Coronary artery (tissue), 2 donors: ENCODE measurements at regions not wholly inside any gene's neighbourhood (a gene's known extent, or its start where the extent isn't known, plus 50 kb on each side); places are given as distances from the start of the nearest gene placed in this dataset.
"Not testable (repeated sequence)": the region's sequence is repeated elsewhere in the genome, so short reads cannot be mapped to it uniquely, and the experiment has no call there.

Source experiments
- DNase-seq: peaks from one replicate; pipeline ENCODE4 v3.0.0-alpha.2; 2017; ENCODE audit warnings: low spot score
- H3K27ac ChIP-seq, 2 donors: fragments of 200-600 bp; sonication (generic); one replicate each; pipeline ENCODE4 v1.5.1; 2016 to 2019
- H3K4me3 ChIP-seq: fragments of 200-600 bp; sonication (generic); 2 replicates; pipeline ENCODE4 v1.5.1; 2016; ENCODE audit warnings: mild to moderate bottlenecking, moderate library complexity
- CTCF ChIP-seq: fragments of 200-600 bp; sonication (generic); IDR thresholded peaks from one replicate; pipeline ENCODE4 v1.5.1; 2019; ENCODE audit warnings: antibody characterized with exemption

DNA sequence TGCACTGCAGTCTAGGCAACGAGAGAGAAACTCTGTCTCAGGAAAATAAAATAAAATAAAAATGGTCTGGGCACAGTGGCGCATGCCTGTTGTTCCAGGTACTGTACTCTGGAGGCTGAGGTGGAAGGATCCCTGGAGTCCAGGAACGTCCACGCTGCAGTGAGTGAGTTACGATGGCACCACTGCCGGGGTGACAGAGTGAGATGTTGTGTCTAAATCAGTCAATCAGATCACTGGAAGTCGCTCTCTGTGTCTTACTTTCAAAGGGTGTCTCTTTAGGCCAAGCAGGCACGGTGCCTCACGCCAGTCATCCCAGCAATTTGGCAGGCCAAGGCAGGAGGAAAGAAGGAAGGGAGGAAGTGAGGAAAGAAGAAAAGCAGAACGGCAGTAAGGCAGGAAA lies 112.2 kb upstream of the ANKRD30BL start:
- H3K27ac ChIP-seq = no peak overlapping the region
- no peak for DNase-seq
- TF ChIP-seq CTCF = no peak

GRCh38 chr2:132275396-132275795 lies 113.6 kb upstream of the ANKRD30BL start:
- no peak overlapping the region for H3K4me3 ChIP-seq
- DNase-seq = no peak
- H3K27ac ChIP-seq = no peak overlapping the region
- TF ChIP-seq CTCF = no peak

More for the DNA sequence above, 112.2 kb upstream of the ANKRD30BL start:
- no peak overlapping the region for H3K4me3 ChIP-seq

DNA sequence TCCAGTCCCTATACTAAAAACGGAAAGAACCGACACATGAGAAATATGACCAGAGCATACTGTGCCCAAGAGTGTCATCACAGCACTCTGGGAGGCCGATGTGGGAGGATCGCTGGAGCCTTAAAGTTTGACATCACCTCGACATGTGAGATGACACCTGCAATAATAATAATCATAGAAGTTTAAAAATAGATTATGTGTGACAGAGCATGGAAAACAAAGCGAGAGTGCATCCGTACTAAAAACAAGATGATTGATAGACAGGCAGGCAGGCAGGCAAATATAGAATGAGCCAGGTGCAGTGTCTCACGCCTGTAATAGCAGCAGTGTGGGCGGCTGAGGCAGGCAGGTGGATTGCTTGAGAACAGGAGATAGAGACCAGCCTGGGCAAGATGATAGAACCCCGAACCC lies 114.8 kb upstream of the ANKRD30BL start:
- Histone ChIP-seq H3K4me3 (no peak overlapping the region), H3K27ac (no peak overlapping the region)
- no peak for DNase-seq
- no peak for TF ChIP-seq CTCF

DNA sequence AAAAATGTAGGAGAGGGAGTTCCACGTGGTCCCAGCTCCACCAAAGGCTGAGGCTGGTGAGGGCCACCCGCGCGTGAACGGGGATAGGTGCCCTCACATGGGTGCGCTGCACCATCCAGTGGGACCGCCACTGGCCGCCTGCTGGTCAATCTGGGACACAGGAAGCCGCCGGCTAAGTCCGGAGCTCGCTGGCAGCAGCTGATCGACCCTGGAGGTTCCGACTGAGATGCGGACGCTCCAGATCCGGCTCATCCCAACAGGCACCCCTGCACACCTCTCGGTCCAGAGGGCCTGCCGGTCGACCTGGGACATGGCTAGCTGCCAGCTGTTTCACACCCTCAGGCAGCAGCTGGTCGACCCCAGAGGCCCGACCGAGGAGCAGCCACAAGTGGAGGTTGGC lies 116.5 kb upstream of the ANKRD30BL start:
- no peak for DNase-seq
- TF ChIP-seq CTCF = no peak
- Histone ChIP-seq H3K27ac (no peak overlapping the region), H3K4me3 (no peak overlapping the region)

DNA sequence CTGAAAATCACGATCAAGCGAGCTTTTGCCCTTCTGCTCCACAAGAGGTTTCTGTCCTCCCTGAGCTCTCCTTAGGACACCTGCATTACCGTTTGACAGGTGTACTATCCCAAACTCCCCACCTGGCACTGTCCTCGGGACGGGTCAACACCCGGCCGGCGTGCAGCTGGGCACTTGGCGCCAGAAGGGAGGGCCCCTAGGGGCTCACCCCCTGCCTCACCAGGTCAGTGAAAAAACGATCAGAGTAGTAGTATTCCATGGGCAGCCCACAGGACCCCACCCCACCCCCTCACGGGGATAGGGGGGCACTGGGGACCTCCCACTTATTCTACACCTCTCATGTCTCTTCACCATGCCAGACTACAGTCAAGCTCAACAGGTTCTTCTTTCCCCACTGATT lies 117.6 kb upstream of the ANKRD30BL start:
- no peak for TF ChIP-seq CTCF
- no peak overlapping the region for H3K4me3 ChIP-seq
- DNase-seq = no peak

DNA sequence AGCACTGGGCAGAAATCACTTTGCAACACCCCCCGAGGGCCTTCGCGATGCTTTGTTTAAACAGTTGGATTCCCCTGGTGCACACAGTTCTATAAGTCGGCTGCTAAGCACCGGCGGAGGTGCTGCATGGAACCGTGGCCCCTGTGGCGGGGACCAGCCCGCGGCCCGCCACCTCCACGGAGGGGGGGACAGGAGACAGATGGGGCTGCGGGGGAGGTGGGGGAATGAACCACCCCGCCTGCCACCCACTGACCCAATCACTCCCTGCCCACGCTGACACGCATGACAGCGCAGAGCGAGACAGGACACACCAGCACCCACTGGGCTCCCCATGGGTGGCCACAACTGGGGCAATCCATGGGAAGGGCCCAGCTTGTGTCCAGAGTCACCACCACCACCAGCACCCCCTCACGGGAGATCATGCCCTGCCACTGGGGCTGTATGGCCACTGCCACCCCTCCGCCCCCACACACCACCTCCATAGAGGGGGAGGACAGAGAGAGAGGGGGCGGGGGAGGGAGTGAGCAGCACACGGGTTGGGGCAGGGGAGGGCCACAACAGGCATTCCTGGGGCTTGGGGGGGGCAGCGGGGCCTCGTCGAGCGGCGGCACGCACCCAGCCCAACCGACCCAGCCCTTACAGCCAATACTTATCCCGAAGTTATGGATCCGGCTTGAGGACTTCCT lies 118.3 kb upstream of the ANKRD30BL start:
- Histone ChIP-seq H3K4me3 (no peak overlapping the region), H3K27ac (no peak overlapping the region)
- TF ChIP-seq CTCF = no peak
- DNase-seq = no peak

More for the DNA sequence above, 117.6 kb upstream of the ANKRD30BL start:
- H3K27ac ChIP-seq = no peak overlapping the region

DNA sequence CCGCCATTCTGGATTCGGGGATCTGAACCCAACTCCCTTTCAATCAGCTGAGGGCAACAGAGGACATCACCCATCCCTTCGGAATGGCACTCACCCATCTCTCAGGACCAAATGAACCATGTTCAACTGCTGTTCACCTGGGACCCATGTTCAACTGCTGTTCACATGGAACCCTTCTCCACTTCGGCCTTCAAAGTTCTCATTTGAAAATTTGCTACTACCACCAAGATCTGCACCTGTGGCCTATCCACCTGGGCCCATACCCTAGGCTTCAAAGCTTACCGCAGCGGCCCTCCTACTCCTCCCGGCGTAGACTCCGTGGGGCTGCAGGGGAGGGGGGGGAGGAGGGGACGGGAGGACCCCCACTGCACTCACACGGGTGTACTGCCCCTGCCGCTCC lies 119.2 kb upstream of the ANKRD30BL start:
- no peak for DNase-seq
- no peak overlapping the region for H3K4me3 ChIP-seq

DNA sequence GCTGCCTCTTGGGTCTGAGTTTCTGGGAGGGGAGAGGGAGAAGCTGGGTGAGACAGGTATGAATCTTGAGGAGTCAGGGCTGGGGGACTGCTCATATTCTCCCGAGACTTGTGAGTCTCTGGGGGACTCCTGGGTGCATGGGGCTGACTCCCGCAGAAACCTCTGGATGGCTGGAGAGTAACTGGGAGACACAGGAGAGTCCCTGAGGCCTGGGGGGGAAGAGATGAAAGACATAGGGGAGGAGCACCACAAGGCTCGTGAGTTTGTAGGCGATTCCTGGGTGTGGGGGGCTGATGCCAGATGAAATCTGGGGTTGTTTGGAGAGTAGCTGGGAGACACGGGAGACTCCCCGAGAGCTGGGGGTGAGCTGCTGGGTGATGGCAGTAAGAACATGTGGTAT lies 120.4 kb upstream of the ANKRD30BL start:
- not testable (repeated sequence) for H3K4me3 ChIP-seq, DNase-seq, H3K27ac ChIP-seq

More for the DNA sequence above, 119.2 kb upstream of the ANKRD30BL start:
- TF ChIP-seq CTCF = no peak
- no peak overlapping the region for H3K27ac ChIP-seq
